DND-41 (cell line): ENCODE measurements at regions not wholly inside any gene's neighbourhood (a gene's known extent, or its start where the extent isn't known, plus 50 kb on each side); places are given as distances from the start of the nearest gene placed in this dataset.

ENCODE experiments used
- ATAC-seq: fragments of 200-7000 bp; cut with Tn5 transposase; 3 replicates; pipeline ENCODE4 v1.9.1; 2021; ENCODE audit warnings: low read depth; ENCODE audit not compliant: insufficient read depth
- DNase-seq: peaks from one replicate; pipeline ENCODE4 v3.0.0-alpha.2; 2020
- H2AFZ ChIP-seq: 2 replicates; pipeline ENCODE4 v1.6.0; 2012; ENCODE audit warnings: low read depth, low read length
- H3K27ac ChIP-seq: 2 replicates; pipeline ENCODE4 v1.5.1; 2012; ENCODE audit warnings: low read length, inconsistent platforms
- H3K27me3 ChIP-seq: fragments of 200-600 bp; sonication (generic); 2 replicates; pipeline ENCODE4 v1.6.0; 2012; ENCODE audit warnings: low read length, mild to moderate bottlenecking, inconsistent platforms; ENCODE audit not compliant: insufficient read depth, poor library complexity
- H3K36me3 ChIP-seq: 2 replicates; pipeline ENCODE4 v1.5.1; 2012; ENCODE audit warnings: low read length, inconsistent platforms; ENCODE audit not compliant: insufficient read depth
- H3K4me1 ChIP-seq: 2 replicates; pipeline ENCODE4 v1.5.1; 2012; ENCODE audit warnings: mild to moderate bottlenecking, low read length; ENCODE audit not compliant: insufficient read depth
- H3K4me2 ChIP-seq: 2 replicates; pipeline ENCODE4 v1.6.0; 2012; ENCODE audit warnings: mild to moderate bottlenecking, moderate library complexity, low read length, inconsistent platforms; ENCODE audit not compliant: insufficient read depth
- H3K4me3 ChIP-seq, 2 experiments: fragments of 200-600 bp in 1 of 2; shearing (Covaris generic) in 1 of 2; 2 replicates each; pipeline ENCODE4 v1.5.1; 2012 to 2016; ENCODE audit warnings: inconsistent platforms in 2 of 2, low read length in 2 of 2, mild to moderate bottlenecking in 2 of 2, low read depth in 1 of 2, moderate library complexity in 1 of 2
- H3K79me2 ChIP-seq: 2 replicates; pipeline ENCODE4 v1.6.0; 2012; ENCODE audit warnings: low read length, inconsistent platforms; ENCODE audit not compliant: insufficient read depth
- H3K9ac ChIP-seq: 2 replicates; pipeline ENCODE4 v1.6.0; 2012; ENCODE audit warnings: low read depth, mild to moderate bottlenecking, inconsistent platforms, low read length, moderate library complexity
- H3K9me3 ChIP-seq: 2 replicates; pipeline ENCODE4 v1.5.1; 2012; ENCODE audit warnings: low read length, moderate library complexity, mild to moderate bottlenecking, inconsistent platforms; ENCODE audit not compliant: insufficient read depth, severe bottlenecking
- H4K20me1 ChIP-seq: 2 replicates; pipeline ENCODE4 v1.6.0; 2012; ENCODE audit warnings: low read length; ENCODE audit not compliant: insufficient read depth
- EZH2 ChIP-seq: IDR thresholded peaks from 3 replicates; pipeline ENCODE4 v1.6.1; 2012; ENCODE audit warnings: borderline replicate concordance, low read depth, mild to moderate bottlenecking, moderate library complexity, low read length, inconsistent platforms; ENCODE audit not compliant: severe bottlenecking
- TF ChIP-seq, protein P1 (sequence below): IDR thresholded peaks from 2 replicates; pipeline ENCODE4 v1.5.1; 2012; ENCODE audit warnings: borderline replicate concordance, low read length, moderate library complexity, mild to moderate bottlenecking; ENCODE audit not compliant: poor library complexity, severe bottlenecking; ENCODE audit errors: extremely low read depth

DNA sequence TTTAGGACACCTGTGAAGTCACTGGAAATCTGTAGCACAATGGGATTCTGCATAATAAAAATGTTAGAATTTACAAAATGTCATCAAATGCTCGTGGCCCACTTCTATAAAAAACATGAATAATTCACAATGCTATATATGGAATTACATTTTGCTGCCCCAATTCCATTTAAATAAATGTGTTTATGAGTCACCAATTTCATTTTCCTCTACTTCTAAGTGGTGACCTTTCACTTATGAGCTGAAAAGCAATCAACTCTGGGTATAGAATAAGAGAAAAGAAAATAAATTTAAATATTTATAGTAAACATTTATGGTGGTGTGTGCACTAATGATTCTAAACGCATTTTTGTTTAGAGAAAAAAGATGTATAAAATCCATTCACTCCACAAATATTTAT is 516.7 kb upstream of the MIR17HG start:
- Histone ChIP-seq H3K9ac (no peak overlapping the region), H2AFZ (no peak overlapping the region), H3K36me3 (no peaks in the 10 kb centered on the region), H3K27ac (no peak overlapping the region), H3K4me2 (no peak overlapping the region), H4K20me1 (no peaks in the 10 kb centered on the region), H3K4me3 (no peak overlapping the region), H3K4me1 (no peaks in the 10 kb centered on the region), H3K27me3 (no peaks in the 10 kb centered on the region), H3K79me2 (no peaks in the 10 kb centered on the region), H3K9me3 (no peaks in the 10 kb centered on the region)
- DNase-seq (no peak), ATAC-seq (no peak)
- TF ChIP-seq, protein P1, sequence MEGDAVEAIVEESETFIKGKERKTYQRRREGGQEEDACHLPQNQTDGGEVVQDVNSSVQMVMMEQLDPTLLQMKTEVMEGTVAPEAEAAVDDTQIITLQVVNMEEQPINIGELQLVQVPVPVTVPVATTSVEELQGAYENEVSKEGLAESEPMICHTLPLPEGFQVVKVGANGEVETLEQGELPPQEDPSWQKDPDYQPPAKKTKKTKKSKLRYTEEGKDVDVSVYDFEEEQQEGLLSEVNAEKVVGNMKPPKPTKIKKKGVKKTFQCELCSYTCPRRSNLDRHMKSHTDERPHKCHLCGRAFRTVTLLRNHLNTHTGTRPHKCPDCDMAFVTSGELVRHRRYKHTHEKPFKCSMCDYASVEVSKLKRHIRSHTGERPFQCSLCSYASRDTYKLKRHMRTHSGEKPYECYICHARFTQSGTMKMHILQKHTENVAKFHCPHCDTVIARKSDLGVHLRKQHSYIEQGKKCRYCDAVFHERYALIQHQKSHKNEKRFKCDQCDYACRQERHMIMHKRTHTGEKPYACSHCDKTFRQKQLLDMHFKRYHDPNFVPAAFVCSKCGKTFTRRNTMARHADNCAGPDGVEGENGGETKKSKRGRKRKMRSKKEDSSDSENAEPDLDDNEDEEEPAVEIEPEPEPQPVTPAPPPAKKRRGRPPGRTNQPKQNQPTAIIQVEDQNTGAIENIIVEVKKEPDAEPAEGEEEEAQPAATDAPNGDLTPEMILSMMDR: no peak
- TF ChIP-seq EZH2: no peak

DNA sequence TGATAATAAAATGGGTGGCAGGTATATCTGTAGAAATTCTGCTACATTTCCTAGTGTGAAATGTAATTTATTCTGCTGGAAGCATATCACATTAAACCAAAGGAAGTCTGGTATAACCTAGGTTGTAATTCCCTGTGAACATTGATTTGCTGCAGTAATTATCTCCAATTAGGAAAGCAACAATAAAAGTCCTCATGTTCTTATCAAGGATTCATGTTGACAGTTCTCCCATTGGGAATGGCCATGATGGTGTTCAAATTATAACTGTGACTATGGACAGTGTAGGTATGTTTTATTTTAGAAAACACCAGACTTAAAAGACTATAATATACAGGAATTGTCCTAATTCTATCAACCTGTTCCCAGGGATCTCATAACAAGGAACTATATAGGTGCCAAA is 513.5 kb upstream of the MIR17HG start:
- no peak for TF ChIP-seq EZH2
- TF ChIP-seq, protein P1: no peak
- Histone ChIP-seq H3K9me3 (no peaks in the 10 kb centered on the region), H3K9ac (no peak overlapping the region), H2AFZ (no peak overlapping the region), H3K4me3 (no peak overlapping the region), H3K36me3 (no peaks in the 10 kb centered on the region), H3K79me2 (no peaks in the 10 kb centered on the region), H3K4me1 (no peaks in the 10 kb centered on the region), H4K20me1 (no peaks in the 10 kb centered on the region), H3K27ac (no peak overlapping the region), H3K27me3 (no peaks in the 10 kb centered on the region), H3K4me2 (no peak overlapping the region)
- ATAC-seq (no peak), DNase-seq (no peak)

DNA sequence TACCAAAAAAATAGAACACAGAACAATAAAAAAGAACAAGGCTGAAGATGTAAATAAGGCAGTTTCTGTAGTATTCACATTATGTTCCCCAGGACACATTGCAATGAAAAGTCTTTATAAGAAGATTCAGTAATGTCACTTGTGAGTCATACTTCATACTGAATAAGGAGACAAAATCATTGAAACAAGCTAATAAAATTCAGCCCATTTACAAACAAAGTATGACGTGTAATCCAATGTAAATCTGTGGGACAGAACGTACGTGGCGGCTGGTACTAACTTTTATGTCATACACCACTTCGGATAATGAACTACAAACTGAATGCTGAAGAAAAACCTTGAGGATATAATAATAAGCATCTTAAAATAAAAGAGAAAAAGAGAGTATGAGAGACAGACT is 512.8 kb upstream of the MIR17HG start:
- H3K9me3 ChIP-seq: no peaks in the 10 kb centered on the region
- no peak overlapping the region for H3K9ac ChIP-seq
- no peak overlapping the region for H2AFZ ChIP-seq
- ATAC-seq: no peak
- H3K4me2 ChIP-seq: no peak overlapping the region
- H3K36me3 ChIP-seq: no peaks in the 10 kb centered on the region
- H3K79me2 ChIP-seq: no peaks in the 10 kb centered on the region
- H3K27ac ChIP-seq: no peak overlapping the region
- H3K4me1 ChIP-seq: no peaks in the 10 kb centered on the region
- H3K4me3 ChIP-seq: no peak overlapping the region
- no peaks in the 10 kb centered on the region for H4K20me1 ChIP-seq
- TF ChIP-seq EZH2: no peak
- TF ChIP-seq, protein P1: no peak
- no peak for DNase-seq
- no peaks in the 10 kb centered on the region for H3K27me3 ChIP-seq

DNA sequence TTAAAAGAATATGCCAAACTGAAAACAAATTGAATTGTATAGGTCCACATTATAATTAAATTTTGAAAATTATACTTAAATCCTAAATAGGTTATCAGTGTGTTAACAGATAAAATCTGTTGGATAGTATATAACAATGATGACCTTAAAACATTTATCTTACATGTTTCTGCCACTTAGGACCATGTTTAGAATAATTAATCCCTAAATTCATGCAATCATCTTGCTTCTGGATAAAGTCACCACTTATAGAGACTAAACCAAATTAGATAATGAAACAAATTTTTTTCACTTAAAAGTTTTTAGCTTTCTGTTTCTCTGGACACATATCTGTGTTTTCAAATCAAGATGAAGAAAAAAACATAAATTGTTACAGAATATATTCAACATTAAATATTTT is 511.7 kb upstream of the MIR17HG start:
- TF ChIP-seq, protein P1: no peak
- Histone ChIP-seq H3K9ac (no peak overlapping the region), H3K79me2 (no peaks in the 10 kb centered on the region), H3K27ac (no peak overlapping the region), H2AFZ (no peak overlapping the region), H3K36me3 (no peaks in the 10 kb centered on the region), H3K4me3 (no peak overlapping the region), H3K27me3 (no peaks in the 10 kb centered on the region), H3K9me3 (no peaks in the 10 kb centered on the region), H3K4me1 (no peaks in the 10 kb centered on the region), H3K4me2 (no peak overlapping the region), H4K20me1 (no peaks in the 10 kb centered on the region)
- DNase-seq: no peak
- no peak for ATAC-seq
